Stimulated activated CD8-positive, alpha-beta memory T cell treated with anti-CD3 and anti-CD28 coated beads, Interleukin-15, amount 100 ng/mL, for 48 hours (primary cell): ENCODE measurements at regions not wholly inside any gene's neighbourhood (a gene's known extent, or its start where the extent isn't known, plus 50 kb on each side); places are given as distances from the start of the nearest gene placed in this dataset.

ENCODE experiments used
- DNase-seq, 2 donors: peaks; one replicate each; pipeline ENCODE4 v3.0.0-alpha.2; 2020; ENCODE audit warnings: low read depth in 2 of 2

DNA sequence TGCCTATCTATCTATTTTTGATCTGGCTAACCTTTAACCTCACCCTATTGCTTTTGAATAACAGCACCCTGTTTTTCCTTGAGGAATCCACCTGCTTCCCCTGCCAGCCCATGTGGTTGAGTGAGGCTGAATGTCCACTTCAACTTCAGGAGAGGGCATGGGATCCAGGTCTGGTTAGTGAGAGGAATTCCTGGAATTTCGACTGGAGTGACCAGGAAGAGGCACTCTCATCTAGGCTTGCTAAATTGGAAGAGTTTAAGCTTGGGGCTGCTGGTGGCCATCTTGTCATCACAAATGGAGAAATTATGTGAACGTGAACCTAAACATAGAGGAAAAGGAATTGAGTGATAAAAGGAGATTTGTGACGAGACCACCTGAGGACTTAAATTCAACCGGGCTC, 322.1 kb downstream of the OSTF1 start:
- DNase-seq: no peak

- no peak for DNase-seq
These were observed 326.3 kb downstream of the OSTF1 start for GRCh38 chr9:75414371-75415160.

DNA sequence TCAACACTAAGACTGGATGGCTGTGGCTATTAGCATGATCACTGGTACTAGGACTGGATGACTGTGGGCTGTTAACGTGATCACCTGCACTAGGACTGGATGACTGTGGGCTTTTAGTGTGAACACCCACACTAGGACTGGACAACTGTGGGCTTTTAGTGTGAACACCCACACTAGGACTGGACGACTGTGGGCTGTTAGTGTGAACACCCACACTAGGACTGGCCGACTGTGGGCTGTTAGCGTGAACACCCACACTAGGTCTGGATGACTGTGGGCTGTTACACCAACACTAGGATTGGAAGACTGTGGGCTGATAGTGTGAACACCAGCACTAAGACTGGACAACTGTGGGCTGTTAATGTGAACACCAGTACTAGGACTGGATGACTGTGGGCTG, 329.2 kb downstream of the OSTF1 start:
- DNase-seq: no peak

GRCh38 chr9:75418518-75418917, 330.2 kb downstream of the OSTF1 start:
- DNase-seq: no peak

GRCh38 chr9:75422944-75423522, 334.7 kb downstream of the OSTF1 start:
- DNase-seq: no peak

- DNase-seq: no peak
These were observed 341.5 kb downstream of the OSTF1 start for GRCh38 chr9:75429531-75430475.

DNA sequence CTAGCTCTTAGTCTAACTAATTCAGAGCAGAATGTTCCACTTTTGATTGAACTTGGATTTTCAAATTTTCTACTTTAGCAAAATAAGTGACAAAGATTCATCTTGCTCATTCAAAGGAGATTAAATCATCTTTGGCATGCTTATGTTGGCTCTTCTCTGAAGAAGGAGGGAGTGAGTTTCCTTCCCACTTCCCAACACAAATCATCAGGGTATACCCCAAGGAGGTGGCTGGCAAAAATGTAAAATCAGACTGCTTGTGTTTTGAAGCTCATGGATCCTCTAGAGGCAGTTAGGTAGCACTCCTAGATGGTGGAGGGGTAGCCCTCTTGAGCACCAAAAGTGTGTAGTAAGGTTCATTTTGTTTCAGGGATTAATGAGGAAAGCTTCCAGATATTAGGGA, 343.1 kb downstream of the OSTF1 start:
- DNase-seq: no peak

- no peak for DNase-seq
These were observed 344.1 kb downstream of the OSTF1 start for GRCh38 chr9:75432386-75432785.

GRCh38 chr9:75432888-75433287, 344.6 kb downstream of the OSTF1 start:
- no peak for DNase-seq

DNA sequence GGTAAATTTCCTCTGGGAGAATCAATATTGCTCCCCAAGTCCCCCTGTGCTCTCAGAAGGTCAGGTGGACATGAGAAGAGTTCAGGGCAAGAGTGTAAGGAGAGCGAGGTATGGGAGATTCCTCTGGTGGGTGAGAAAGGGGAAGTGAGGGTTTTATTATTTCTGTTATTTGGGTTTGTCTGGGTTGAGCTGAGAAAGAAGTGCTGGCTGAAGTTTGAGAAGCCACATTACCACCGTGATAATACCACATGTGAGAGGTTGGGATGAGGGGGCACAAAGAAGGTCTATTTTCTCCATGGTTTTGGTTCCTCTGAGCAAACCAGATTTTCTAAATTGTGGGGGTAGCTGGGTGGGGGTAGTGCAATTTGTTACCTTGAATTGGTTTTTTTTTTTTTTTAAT, 350.4 kb downstream of the OSTF1 start:
- DNase-seq: no peak

GRCh38 chr9:75440914-75441313, 352.6 kb downstream of the OSTF1 start:
- no peak for DNase-seq

DNA sequence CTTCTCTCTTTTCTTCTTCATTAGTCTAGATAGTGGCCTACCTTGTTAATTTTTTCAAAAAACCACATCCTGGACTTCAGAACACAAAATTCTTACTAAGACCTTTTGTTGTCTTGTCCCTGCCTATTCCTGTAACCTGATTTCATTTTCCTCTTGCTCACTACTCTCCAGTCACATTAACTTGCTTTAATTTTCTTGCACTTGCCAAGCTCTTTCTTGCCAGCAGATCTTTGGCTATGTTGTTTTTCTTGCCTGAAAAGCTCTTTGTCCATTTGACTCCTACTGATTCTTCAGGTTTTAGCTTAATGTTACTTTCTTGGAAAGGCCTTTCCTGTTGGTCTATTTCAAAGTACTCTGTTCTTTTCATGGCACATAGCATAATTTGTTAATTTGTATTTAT, 356.8 kb downstream of the OSTF1 start:
- DNase-seq: no peak

- no peak for DNase-seq
These were observed 359.0 kb downstream of the OSTF1 start for GRCh38 chr9:75447281-75447680.

GRCh38 chr9:75448281-75448680, 360.0 kb downstream of the OSTF1 start:
- no peak for DNase-seq

DNA sequence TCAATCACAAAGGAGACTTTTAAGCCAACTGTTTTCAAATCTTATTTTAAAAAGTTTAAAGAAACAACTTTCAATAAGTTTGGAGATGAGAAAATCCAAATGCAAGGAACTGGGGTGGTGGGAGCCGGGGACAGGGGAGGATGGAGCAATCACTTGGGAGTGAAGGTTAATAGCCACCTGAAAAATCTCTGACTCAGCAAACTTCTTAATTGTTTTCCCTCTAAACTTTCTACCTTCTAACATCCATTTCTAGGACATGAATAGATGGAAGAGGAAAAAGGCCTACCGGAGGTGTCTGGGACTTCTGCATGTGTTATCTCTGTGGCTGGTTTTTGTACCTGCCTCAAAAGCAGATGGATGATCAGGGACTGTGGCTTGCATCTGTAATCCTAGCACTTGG, 360.6 kb downstream of the OSTF1 start:
- DNase-seq: no peak

DNA sequence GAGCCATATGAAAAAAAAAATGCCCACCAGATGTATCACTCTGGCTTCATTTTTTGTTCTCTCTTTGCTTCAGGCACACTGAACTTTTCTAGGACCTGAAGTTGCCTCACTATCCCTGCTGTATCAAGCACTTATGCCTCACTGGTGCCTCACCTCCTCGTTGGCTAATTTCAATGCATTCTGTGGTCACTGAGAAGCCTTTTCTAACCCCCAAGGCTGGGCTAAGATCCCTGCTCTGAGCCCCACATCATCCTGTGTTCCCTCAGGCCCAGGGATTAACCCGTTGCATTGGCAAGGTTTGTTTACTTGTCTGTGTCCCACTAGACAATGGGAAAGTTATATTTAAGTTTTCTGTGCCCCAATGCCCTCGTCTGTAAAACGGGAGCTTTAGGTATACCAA, 362.7 kb downstream of the OSTF1 start:
- no peak for DNase-seq

DNA sequence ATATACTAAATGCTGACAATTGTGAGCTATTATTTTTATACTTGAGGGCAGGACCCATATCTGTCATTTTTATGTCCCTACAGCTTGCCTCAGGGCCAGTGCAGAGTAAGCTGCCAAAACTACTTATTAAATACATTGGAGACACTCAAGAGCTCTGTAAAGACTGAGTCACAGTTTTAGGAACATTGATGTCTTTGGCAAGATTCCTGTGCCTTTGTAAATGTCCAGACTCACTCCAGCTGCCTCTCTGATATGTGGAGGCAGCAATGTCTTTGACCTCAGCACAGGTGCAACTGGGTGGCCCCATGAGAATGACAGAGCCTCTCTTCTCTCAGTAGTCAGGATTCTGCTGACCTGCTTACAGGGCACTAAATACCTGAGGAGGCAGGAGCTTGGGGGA, 363.2 kb downstream of the OSTF1 start:
- no peak for DNase-seq

DNA sequence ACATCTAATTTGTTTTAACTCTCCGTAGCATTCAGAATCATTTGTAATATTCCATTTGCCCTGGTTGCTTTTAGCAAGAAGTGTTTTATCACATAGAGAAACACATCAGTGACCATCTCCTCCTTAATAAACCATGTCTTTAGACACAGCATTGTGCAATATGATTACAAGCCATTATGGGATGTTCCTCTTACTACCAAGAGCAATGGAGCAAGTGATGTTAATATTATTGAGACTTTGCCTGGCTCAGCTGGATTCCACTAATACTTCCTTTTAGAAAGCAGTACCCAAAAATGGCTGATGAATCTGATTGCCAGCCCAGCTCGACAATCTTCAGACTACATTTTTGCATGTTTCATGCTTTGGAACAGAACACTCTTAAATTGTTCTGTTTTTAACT, 364.2 kb downstream of the OSTF1 start:
- DNase-seq: no peak

GRCh38 chr9:75454043-75454442, 365.7 kb downstream of the OSTF1 start:
- no peak for DNase-seq

- no peak for DNase-seq
These were observed 366.6 kb downstream of the OSTF1 start for GRCh38 chr9:75454891-75455290.

DNA sequence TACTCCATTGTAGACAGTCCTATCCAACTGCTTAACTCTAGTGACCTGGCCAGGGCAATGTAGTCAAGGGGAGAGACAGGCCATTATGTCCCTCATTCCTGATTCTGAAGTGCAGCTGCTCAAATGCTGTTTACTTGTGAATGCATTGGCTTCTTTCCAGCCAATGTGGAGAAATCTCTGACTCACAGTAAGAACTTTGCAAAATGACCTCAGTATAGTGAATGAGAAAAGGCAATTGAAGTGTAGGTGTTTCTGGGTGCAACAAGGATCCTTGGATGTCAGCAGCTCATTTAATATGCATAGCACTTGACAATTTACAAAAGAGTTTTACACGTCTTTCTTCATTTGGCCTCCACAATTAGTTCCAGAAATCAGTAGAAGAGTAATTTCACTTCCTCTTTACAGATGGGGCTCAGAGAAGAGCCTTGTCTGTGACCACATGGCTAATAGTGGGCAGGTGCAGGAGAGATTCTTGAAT, 367.2 kb downstream of the OSTF1 start:
- DNase-seq: no peak

GRCh38 chr9:75456698-75457097, 368.4 kb downstream of the OSTF1 start:
- DNase-seq: no peak
